ENCODE measurements at regions not wholly inside any gene's neighbourhood (a gene's known extent, or its start where the extent isn't known, plus 50 kb on each side); places are given as distances from the start of the nearest gene placed in this dataset.
A peak's percentile ranks its signal among the peaks of the same experiment; 100 is the strongest.

DNA sequence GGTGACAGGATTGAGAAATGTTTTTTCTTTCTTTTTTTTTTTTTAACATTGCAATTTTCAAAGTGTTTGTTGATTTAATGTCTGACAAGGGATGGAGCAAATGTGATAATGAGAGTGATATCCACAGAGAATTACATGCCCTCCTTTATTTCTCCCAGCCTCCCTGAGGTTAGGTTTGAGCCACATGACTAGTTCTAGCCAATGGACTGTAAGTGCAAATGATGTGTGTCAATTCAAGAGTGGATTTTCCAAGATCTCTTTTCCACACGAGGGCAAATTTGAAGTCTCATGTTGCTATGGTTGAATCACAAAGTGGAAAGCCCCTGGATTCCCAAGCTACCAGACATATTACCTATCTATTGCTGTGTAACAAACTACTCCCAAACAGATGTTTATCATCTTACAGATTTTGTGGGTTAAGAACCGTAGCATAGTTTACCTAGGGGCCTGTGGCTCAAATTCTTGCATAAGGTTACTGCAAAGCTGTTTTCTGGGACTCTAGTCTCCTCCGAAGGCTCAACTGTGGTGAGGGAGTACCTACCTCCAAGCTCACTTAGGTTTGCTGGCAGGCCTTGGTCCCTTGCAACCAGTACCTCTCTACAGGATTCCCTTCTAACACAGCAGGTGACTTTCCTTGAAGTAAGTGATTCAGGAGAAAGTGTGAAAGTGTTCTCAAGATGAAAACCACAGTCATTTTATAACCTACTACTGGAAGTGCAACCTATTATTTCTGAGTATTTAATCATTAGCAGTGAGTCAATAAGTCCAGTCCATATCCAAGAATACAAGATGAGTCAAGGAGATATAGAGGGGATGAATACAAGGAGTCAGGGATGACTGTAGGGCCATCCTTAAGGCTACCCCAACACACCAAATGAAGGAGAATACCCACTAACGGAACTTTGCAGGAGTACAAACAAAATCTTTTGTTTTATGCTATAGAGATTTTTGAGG, 533.6 kb downstream of the PTPRC start:
- no TSS peak for BruUV-seq (replicated peaks)
- DNase-seq (ENCODE audit: low spot score) = no peak
- peaks cover 16% of the 10 kb centered on the region for H3K4me1 ChIP-seq (ENCODE audit: insufficient read depth, low read length, poor library complexity, severe bottlenecking)
- no peak for TF ChIP-seq EZH2 (IDR thresholded peaks at IDR 0.05; ENCODE audit: borderline replicate concordance, low read depth, low read length, poor library complexity, severe bottlenecking)
- no peaks in the 10 kb centered on the region for H3K36me3 ChIP-seq (ENCODE audit: insufficient read depth, low read length, poor library complexity, severe bottlenecking)
- H3K9me3 ChIP-seq (ENCODE audit: low read depth, low read length, poor library complexity, severe bottlenecking) = peaks cover 3% of the 10 kb centered on the region
- no peaks in the 10 kb centered on the region for H3K27me3 ChIP-seq (replicated peaks; ENCODE audit: insufficient read depth, low read depth, low read length, poor library complexity)
- CTCF ChIA-PET = no interaction called here
- POLR2A ChIA-PET (ENCODE audit: low non-redundant PET) = no interaction called here
- intact Hi-C loops (cut with micrococcal nuclease; ENCODE audit: unreplicated experiment) = no loop called here
- H3K27ac ChIP-seq (ENCODE audit: low read depth, low read length, poor library complexity, severe bottlenecking) = no peak overlapping the region
- no peak overlapping the region for H3K4me3 ChIP-seq (ENCODE audit: low read depth, low read length, poor library complexity, severe bottlenecking)

DNA sequence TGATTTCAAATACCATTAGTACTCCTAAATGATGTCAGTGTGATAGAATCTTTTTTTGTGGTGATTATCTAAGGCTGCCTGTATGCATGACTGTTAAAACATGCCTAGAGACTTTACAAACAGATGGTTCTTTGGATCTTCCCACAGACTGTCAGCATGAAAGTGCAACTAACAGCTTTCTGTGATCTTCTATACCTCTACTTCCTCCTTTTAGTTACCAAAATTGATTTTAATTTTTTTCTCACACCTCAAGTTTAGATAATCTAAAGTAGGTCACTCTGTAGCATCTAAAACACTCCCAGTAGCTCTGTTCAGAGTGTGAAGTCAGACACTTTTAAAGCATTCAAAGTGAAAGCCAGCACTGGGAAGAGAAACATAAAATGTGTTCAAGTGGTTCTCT, 534.5 kb downstream of the PTPRC start:
- no peaks in the 10 kb centered on the region for H3K27me3 ChIP-seq (replicated peaks; ENCODE audit: insufficient read depth, low read depth, low read length, poor library complexity)
- intact Hi-C loops (cut with micrococcal nuclease; ENCODE audit: unreplicated experiment) = no loop called here
- TF ChIP-seq EZH2 (IDR thresholded peaks at IDR 0.05; ENCODE audit: borderline replicate concordance, low read depth, low read length, poor library complexity, severe bottlenecking) = no peak
- TF ChIP-seq, protein P1, sequence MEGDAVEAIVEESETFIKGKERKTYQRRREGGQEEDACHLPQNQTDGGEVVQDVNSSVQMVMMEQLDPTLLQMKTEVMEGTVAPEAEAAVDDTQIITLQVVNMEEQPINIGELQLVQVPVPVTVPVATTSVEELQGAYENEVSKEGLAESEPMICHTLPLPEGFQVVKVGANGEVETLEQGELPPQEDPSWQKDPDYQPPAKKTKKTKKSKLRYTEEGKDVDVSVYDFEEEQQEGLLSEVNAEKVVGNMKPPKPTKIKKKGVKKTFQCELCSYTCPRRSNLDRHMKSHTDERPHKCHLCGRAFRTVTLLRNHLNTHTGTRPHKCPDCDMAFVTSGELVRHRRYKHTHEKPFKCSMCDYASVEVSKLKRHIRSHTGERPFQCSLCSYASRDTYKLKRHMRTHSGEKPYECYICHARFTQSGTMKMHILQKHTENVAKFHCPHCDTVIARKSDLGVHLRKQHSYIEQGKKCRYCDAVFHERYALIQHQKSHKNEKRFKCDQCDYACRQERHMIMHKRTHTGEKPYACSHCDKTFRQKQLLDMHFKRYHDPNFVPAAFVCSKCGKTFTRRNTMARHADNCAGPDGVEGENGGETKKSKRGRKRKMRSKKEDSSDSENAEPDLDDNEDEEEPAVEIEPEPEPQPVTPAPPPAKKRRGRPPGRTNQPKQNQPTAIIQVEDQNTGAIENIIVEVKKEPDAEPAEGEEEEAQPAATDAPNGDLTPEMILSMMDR (conservative IDR thresholded peaks at IDR 0.05; ENCODE audit: low read depth, low read length) = no peak
- CTCF ChIA-PET = no interaction called here
- H3K4me1 ChIP-seq (ENCODE audit: insufficient read depth, low read length, poor library complexity, severe bottlenecking) = peaks cover 12% of the 10 kb centered on the region
- H3K36me3 ChIP-seq (ENCODE audit: insufficient read depth, low read length, poor library complexity, severe bottlenecking) = no peaks in the 10 kb centered on the region
- no peak overlapping the region for H3K4me3 ChIP-seq (ENCODE audit: low read depth, low read length, poor library complexity, severe bottlenecking)
- POLR2A ChIA-PET (ENCODE audit: low non-redundant PET) = no interaction called here
- H3K27ac ChIP-seq (ENCODE audit: low read depth, low read length, poor library complexity, severe bottlenecking) = no peak overlapping the region
- BruUV-seq (replicated peaks) = no TSS peak
- DNase-seq (ENCODE audit: low spot score) = no peak
- H3K9me3 ChIP-seq (ENCODE audit: low read depth, low read length, poor library complexity, severe bottlenecking) = peaks cover 3% of the 10 kb centered on the region

DNA sequence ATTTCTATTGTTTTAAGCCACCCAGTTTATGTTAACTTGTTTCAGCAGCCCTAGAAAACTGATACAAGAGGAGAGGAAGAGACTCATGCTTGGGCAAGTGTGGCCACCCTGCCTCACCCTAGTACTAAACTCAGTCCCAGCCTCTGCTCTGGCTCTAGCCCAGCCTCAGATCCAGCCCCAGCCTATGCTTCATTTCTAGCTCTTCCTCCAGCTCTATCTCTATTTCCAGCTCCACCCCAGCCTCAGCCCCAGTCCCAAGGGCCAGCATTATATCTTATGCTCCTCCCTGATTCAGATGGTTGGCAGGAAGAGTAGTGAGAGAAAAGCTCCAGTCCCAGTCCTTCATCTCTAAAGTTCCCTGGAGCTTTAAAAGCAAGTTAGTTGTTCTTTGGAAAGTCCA, 535.5 kb downstream of the PTPRC start:
- peak overlapping the region; percentile 23 for H3K27ac ChIP-seq (ENCODE audit: low read depth, low read length, poor library complexity, severe bottlenecking)
- TF ChIP-seq, protein P1 (conservative IDR thresholded peaks at IDR 0.05; ENCODE audit: low read depth, low read length) = no peak
- TF ChIP-seq EZH2 (IDR thresholded peaks at IDR 0.05; ENCODE audit: borderline replicate concordance, low read depth, low read length, poor library complexity, severe bottlenecking) = no peak
- no peak for DNase-seq (ENCODE audit: low spot score)
- H3K36me3 ChIP-seq (ENCODE audit: insufficient read depth, low read length, poor library complexity, severe bottlenecking) = no peaks in the 10 kb centered on the region
- ChIA-PET CTCF (no interaction called here), POLR2A (ENCODE audit: low non-redundant PET) (no interaction called here)
- intact Hi-C loops (cut with micrococcal nuclease; ENCODE audit: unreplicated experiment) = no loop called here
- H3K4me3 ChIP-seq (ENCODE audit: low read depth, low read length, poor library complexity, severe bottlenecking) = no peak overlapping the region
- peaks cover 12% of the 10 kb centered on the region for H3K4me1 ChIP-seq (ENCODE audit: insufficient read depth, low read length, poor library complexity, severe bottlenecking)
- BruUV-seq (replicated peaks) = no TSS peak
- peaks cover 3% of the 10 kb centered on the region for H3K9me3 ChIP-seq (ENCODE audit: low read depth, low read length, poor library complexity, severe bottlenecking)
- no peaks in the 10 kb centered on the region for H3K27me3 ChIP-seq (replicated peaks; ENCODE audit: insufficient read depth, low read depth, low read length, poor library complexity)

All from A673 (cell line).